Stimulated activated CD8-positive, alpha-beta memory T cell treated with anti-CD3 and anti-CD28 coated beads, Interleukin-7, amount 100 ng/mL, for 48 hours (primary cell): ENCODE measurements at regions not wholly inside any gene's neighbourhood (a gene's known extent, or its start where the extent isn't known, plus 50 kb on each side); places are given as distances from the start of the nearest gene placed in this dataset.

Experiments used
- DNase-seq, 2 donors: peaks; one replicate each; pipeline ENCODE4 v3.0.0-alpha.2; 2020; ENCODE audit warnings: low read depth in 1 of 2; ENCODE audit errors: extremely low read depth in 1 of 2

DNA sequence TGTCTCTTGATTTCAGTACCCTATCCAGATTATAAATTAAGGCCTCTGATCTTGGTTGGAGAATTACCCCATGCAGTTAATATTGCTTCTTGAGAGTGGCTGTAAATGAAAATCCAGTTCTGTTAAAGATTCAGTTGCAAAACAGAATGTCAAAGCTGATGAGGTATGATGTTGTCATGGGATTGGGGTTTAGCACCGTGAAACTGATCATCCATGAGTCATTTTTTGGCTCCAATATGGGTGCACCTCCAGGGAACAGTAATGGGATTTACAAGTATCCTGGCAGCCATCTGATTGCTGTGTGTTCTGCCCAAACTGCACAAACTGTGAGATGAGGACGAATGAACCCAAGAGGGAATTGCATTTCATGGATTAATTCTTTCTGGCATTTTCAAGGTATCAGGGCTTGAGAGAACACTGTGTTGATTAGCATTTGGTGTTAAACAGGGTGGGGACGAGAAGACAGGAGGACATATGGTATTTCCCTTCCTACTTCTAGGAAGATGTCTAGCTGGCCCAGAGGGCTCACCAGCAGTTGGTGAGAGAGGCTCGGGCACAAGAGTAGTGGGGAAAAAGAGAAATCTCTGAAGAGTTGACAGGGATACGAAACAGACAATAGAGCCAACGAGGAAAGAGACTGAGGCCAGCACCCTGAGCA is 214.7 kb downstream of the GAS1 start:
- no peak for DNase-seq

GRCh38 chr9:86731511-86732063 is 215.7 kb downstream of the GAS1 start:
- no peak for DNase-seq

DNA sequence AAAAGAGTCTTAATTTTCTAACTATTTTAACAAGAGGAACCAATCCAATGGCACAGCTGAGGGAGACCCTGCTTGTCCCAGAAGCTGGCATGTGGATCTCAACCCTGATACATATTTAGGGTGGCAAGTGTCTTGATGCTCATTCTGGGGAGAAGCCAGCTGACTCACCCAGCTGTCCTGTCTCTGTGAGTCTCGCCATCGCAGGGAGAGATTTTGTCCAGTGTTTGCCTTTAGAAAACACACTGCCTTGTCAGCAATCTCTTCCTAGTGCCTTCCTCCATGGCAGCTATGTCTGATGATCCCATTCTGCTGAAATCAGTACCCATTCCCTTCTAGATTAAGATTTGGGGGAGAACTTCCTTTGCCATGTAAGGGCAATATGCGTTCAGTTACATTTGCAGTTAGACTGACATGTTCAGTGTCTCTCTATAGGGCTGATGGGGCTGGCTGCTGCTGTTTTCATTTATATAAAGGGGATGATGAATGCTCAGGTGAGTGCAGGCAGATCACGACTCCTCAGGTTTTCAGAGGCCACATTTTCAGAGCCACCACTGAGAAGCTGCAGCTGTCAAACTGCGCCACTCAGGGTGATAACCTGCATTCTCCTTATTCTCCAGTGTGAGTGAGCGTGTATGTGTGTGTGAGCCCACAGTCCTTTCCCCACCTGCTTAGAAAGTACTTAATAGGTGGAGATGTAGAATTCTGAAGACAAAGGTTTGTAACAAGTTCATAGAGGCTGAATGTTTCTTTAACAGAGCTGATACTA is 217.0 kb downstream of the GAS1 start:
- DNase-seq: no peak

- DNase-seq: no peak
Observed at GRCh38 chr9:86724529-86724928, 222.8 kb downstream of the GAS1 start.

- peak in 1 of 2 donors; percentile 5 for DNase-seq
Observed at GRCh38 chr9:86723346-86723745, 224.0 kb downstream of the GAS1 start.

GRCh38 chr9:86722706-86723075 is 224.6 kb downstream of the GAS1 start:
- no peak for DNase-seq

DNA sequence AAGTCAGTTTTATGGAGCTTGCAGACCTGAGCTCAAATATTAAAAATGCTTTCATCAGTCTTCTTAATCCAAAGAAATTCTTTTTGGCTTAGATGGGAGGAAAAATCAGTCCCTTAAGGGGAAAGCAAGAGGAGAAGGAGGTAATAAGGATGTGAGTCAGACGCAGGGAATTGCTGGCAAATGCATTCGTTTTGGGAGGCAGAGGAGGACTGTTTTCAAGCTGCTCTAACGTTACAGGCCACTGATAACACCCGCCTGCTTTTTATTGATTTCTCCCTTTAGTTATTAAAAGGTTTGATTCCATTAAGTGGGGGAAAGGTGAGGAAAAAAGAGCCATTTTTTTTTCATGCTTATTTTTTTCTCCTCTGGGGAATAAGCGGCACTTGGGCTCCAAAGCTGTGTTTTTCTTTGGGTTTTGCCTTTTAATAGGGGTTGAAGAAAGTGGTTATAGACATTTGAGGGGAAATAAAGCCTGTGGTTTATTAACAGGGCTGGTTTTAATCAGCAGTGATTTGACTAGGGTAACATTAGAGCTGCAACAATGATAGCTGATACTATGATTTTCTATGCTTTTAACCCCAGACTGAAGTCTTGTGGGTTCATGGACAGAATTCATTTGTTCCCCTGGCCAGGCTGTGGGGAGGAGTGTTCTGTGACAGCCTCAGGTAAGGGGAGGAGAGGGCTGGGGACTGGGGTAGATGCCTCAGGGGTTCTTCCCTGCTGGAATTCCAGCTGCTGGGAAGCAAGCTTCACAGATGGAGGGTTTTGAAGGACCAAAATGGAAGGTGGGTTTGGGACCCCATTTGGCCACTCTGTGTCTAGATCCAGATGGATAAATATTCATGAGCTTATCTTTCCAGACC is 225.2 kb downstream of the GAS1 start:
- DNase-seq: no peak

DNA sequence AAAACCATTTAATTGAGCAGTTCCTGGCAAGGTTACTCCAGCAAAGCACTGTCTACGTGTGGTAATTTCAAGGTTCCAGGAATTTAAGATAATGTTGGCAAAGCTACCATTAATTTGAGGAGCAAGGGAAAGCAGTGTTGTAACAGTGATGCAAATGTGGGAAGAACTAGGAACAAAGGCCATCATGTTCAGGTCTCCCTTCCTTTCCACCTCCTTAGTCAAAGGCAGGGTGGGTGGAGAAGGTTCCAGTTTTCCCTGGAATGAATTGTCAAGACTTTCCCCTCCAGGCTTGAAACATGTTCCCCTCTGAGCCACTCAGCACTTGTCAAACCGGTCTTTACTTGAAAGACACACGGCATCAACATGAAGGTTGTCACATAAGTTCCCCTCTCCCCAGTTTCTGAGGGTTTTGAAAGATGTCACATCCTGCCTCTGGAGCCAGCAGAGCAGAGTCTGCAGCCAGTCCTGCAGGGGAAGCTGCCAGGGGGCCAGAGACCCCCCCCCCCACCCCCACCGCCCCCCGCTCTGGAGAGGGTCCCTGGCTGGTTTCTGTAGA is 226.0 kb downstream of the GAS1 start:
- no peak for DNase-seq

- no peak for DNase-seq
Observed at GRCh38 chr9:86720639-86721225, 226.6 kb downstream of the GAS1 start.

DNA sequence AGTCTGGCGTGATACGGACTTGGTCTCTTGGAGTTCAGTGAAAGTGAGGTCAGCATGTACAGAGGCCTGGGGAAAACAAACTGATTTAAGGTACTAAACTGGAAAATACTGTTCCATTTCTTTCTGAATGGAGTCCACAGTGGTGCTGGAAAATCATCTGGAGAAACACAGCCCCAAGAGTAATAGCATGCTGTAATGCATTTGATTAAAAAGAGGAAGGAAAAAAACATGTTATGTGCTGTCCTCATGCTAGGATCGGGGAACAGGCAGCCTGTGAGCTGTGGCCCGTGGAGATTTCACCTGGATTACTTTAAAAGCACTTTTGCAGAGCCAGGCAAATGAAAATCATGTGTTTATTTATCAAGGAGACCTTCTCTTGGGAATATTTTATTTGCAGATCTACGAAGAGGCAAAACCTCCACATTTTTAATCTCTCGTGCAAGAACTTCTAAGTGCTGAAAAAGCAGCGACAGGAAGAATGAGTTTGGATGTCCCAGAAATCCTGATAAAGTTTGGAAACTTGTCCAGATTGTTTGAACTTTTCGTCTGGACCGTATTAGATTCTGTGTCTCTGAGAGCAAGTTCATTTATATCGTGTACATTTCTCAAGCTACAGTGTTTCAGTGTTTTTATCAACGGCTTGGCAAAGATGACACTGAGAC is 228.8 kb downstream of the GAS1 start:
- DNase-seq: no peak

- no peak for DNase-seq
Observed at GRCh38 chr9:86716326-86716922, 230.9 kb downstream of the GAS1 start.

- no peak for DNase-seq
Observed at GRCh38 chr9:86714999-86715398, 232.3 kb downstream of the GAS1 start.

- no peak for DNase-seq
Observed at GRCh38 chr9:86713970-86714369, 233.3 kb downstream of the GAS1 start.

DNA sequence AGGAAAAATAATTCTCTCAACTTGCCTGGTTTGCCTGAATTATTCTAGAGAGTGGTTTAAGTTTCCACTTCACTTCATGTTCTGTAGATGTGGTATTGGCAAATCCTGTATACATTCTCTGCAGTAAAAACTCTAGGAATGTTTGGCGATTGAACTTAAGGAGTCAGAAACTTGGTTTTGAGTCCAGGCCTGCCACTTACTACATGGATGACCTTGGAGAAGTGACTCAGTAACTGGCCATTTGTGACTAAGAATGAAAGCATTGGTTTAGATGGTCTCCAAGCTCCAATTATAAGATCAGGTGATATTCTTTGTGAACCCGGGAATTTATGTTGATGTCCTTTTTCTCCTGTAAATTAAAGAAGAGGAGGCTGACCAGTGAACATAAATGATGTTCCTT is 233.8 kb downstream of the GAS1 start:
- DNase-seq: no peak

GRCh38 chr9:86708918-86709835 is 238.1 kb downstream of the GAS1 start:
- no peak for DNase-seq

DNA sequence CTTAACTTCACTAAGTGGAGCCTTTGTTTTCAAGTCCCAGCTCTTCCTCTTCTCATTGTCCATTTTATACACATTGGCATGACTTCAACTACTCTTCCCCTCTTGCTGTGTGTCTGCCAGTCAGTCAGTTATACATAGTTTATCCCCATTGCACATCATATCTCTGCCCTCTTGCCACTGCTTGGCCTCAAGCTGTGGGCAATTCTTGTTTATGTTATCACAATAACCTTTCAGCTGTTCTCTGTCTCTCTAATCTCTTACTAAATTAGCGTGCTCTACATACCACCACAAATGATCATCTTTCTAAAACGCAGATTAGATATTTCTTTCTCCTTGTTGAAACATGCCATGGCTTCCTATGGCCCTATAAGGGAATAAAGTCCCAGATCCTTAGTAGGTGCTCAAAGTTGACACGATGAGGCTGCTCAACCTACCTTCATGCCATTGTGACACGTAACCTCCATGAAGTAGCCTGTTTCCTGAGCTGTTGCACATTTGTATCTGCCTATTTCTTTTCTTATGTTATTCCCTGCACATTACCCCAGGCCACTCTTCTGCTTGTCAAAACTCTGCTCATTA is 239.3 kb downstream of the GAS1 start:
- DNase-seq: no peak

DNA sequence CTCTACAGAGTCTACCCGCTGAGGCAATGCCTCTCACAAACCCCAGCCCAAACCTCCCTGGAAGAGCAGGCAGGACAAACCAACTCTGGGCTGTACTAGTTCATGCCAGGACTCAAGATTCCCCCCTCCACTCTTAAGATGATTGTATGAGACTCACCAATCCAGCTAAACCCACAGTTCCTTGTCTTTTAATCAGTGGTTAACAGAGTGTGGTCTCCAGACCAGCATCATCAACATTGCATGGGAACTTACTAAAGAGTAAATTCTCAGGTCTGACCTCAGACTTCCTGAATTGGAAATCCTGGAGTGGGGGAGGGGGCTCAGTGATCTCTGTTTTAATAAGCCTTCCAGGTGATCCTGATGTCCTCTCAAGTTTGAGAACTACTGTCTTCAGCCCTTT is 240.9 kb downstream of the GAS1 start:
- no peak for DNase-seq

GRCh38 chr9:86705490-86705889 is 241.8 kb downstream of the GAS1 start:
- DNase-seq: no peak
